H9 (cell line): ENCODE measurements at regions not wholly inside any gene's neighbourhood (a gene's known extent, or its start where the extent isn't known, plus 50 kb on each side); places are given as distances from the start of the nearest gene placed in this dataset.

Source experiments
- DNase-seq: peaks from one replicate; pipeline ENCODE4 v3.0.0-alpha.2; 2017
- H2AFZ ChIP-seq: one replicate; pipeline ENCODE4 v1.6.1; 2013; ENCODE audit warnings: mild to moderate bottlenecking, low read length, control low read depth, moderate library complexity
- H2AK5ac ChIP-seq: 2 replicates; pipeline ENCODE4 v1.6.1; 2013; ENCODE audit warnings: low read length, control low read depth, mixed read lengths; ENCODE audit not compliant: insufficient read length
- H2BK120ac ChIP-seq: one replicate; pipeline ENCODE4 v1.6.1; 2013; ENCODE audit warnings: low read depth, mild to moderate bottlenecking, low read length, control low read depth, inconsistent platforms; ENCODE audit not compliant: poor library complexity, severe bottlenecking
- H2BK12ac ChIP-seq: 2 replicates; pipeline ENCODE4 v1.6.1; 2013; ENCODE audit warnings: low read length, control low read depth, mixed read lengths, low read depth; ENCODE audit not compliant: insufficient read length
- H2BK15ac ChIP-seq: 2 replicates; pipeline ENCODE4 v1.6.1; 2013; ENCODE audit warnings: low read depth, low read length, control low read depth
- H2BK20ac ChIP-seq: one replicate; pipeline ENCODE4 v1.6.1; 2013; ENCODE audit warnings: low read depth, mild to moderate bottlenecking, low read length, control low read depth, inconsistent platforms; ENCODE audit not compliant: poor library complexity, severe bottlenecking
- H2BK5ac ChIP-seq: 2 replicates; pipeline ENCODE4 v1.6.1; 2013; ENCODE audit warnings: low read length, control low read depth, mixed read lengths; ENCODE audit not compliant: insufficient read length
- H3K14ac ChIP-seq: 2 replicates; pipeline ENCODE4 v1.6.1; 2013; ENCODE audit warnings: low read length, control low read depth; ENCODE audit not compliant: insufficient read depth
- H3K18ac ChIP-seq: 2 replicates; pipeline ENCODE4 v1.6.1; 2013; ENCODE audit warnings: low read depth, mild to moderate bottlenecking, mixed read lengths, low read length, control low read depth; ENCODE audit not compliant: insufficient read length
- H3K23ac ChIP-seq: 2 replicates; pipeline ENCODE4 v1.6.1; 2013; ENCODE audit warnings: low read length, control low read depth, mixed read lengths, low read depth; ENCODE audit not compliant: insufficient read length
- H3K23me2 ChIP-seq: 2 replicates; pipeline ENCODE4 v1.6.1; 2013; ENCODE audit warnings: low read depth, mild to moderate bottlenecking, mixed read lengths, low read length, control low read depth; ENCODE audit not compliant: insufficient read length, poor library complexity, severe bottlenecking
- H3K27ac ChIP-seq: 2 replicates; pipeline ENCODE4 v1.5.1; 2013; ENCODE audit warnings: low read length, control low read depth, mixed read lengths, low read depth; ENCODE audit not compliant: insufficient read length
- H3K27me3 ChIP-seq: 2 replicates; pipeline ENCODE4 v1.6.1; 2013; ENCODE audit warnings: low read length, control low read depth, inconsistent platforms; ENCODE audit not compliant: insufficient read depth
- H3K4ac ChIP-seq: 2 replicates; pipeline ENCODE4 v1.6.1; 2013; ENCODE audit warnings: low read depth, mild to moderate bottlenecking, control low read depth, inconsistent platforms, low read length, moderate library complexity
- H3K4me1 ChIP-seq: 2 replicates; pipeline ENCODE4 v1.6.1; 2013; ENCODE audit warnings: low read length, control low read depth, inconsistent platforms; ENCODE audit not compliant: insufficient read depth
- H3K4me2 ChIP-seq: 2 replicates; pipeline ENCODE4 v1.6.1; 2013; ENCODE audit warnings: low read length, control low read depth, mixed read lengths; ENCODE audit not compliant: insufficient read length, insufficient read depth
- H3K56ac ChIP-seq: 2 replicates; pipeline ENCODE4 v1.6.1; 2013; ENCODE audit warnings: low read depth, mild to moderate bottlenecking, mixed read lengths, low read length, control low read depth; ENCODE audit not compliant: insufficient read length
- H3K79me1 ChIP-seq: 2 replicates; pipeline ENCODE4 v1.6.1; 2013; ENCODE audit warnings: low read depth, mild to moderate bottlenecking, moderate library complexity, low read length, control low read depth, inconsistent platforms; ENCODE audit not compliant: insufficient read depth, poor library complexity, severe bottlenecking
- H3K79me2 ChIP-seq: 2 replicates; pipeline ENCODE4 v1.6.1; 2013; ENCODE audit warnings: low read length, control low read depth, inconsistent platforms; ENCODE audit not compliant: insufficient read depth
- H3K9ac ChIP-seq: 2 replicates; pipeline ENCODE4 v1.6.1; 2013; ENCODE audit warnings: low read length, control low read depth, mixed read lengths; ENCODE audit not compliant: insufficient read length; ENCODE audit errors: extremely low read depth
- H3K9me3 ChIP-seq: one replicate; pipeline ENCODE4 v1.6.1; 2013; ENCODE audit warnings: low read depth, low read length, inconsistent platforms; ENCODE audit not compliant: control insufficient read depth
- H3T11ph ChIP-seq: one replicate; pipeline ENCODE4 v1.6.1; 2013; ENCODE audit warnings: mild to moderate bottlenecking, low read length, control low read depth, inconsistent platforms
- H4K20me1 ChIP-seq: one replicate; pipeline ENCODE4 v1.6.1; 2013; ENCODE audit not compliant: control insufficient read depth, insufficient read length, insufficient read depth
- H4K5ac ChIP-seq: 2 replicates; pipeline ENCODE4 v1.6.1; 2013; ENCODE audit warnings: low read depth, mild to moderate bottlenecking, mixed read lengths, low read length, control low read depth; ENCODE audit not compliant: insufficient read length
- H4K8ac ChIP-seq: replicated peaks from 2 replicates; pipeline ENCODE4 v1.6.1; 2013; ENCODE audit warnings: low read length, control low read depth, mixed read lengths, low read depth; ENCODE audit not compliant: insufficient read length
- H4K91ac ChIP-seq: 2 replicates; pipeline ENCODE4 v1.6.1; 2013; ENCODE audit warnings: low read depth, mild to moderate bottlenecking, moderate library complexity, mixed read lengths, low read length, control low read depth; ENCODE audit not compliant: insufficient read length
- H3K27ac Mint-ChIP-seq, 3 experiments: 2 replicates in 2 of 3; 3 replicates in 1 of 3; pipeline ENCODE4 v1.8.0; 2020 to 2021; ENCODE audit warnings: mixed read lengths in 3 of 3, mild to moderate bottlenecking in 1 of 3, moderate library complexity in 1 of 3
- H3K27me3 Mint-ChIP-seq: 2 replicates; pipeline ENCODE4 v1.8.0; 2021; ENCODE audit warnings: low read depth, mild to moderate bottlenecking, moderate library complexity, mixed read lengths
- H3K36me3 Mint-ChIP-seq, 3 experiments: 2 replicates in 2 of 3; 3 replicates in 1 of 3; pipeline ENCODE4 v1.8.0; 2020 to 2021; ENCODE audit warnings: low read depth in 3 of 3, mixed read lengths in 3 of 3; ENCODE audit not compliant: insufficient read depth in 1 of 3
- H3K4me1 Mint-ChIP-seq, 2 experiments: 2 replicates each; pipeline ENCODE4 v1.8.0; 2020; ENCODE audit warnings: mixed read lengths in 2 of 2
- H3K4me3 Mint-ChIP-seq, 2 experiments: 2 replicates in 1 of 2; 3 replicates in 1 of 2; pipeline ENCODE4 v1.8.0; 2020 to 2021; ENCODE audit warnings: mild to moderate bottlenecking in 2 of 2, mixed read lengths in 2 of 2, moderate library complexity in 1 of 2
- H3K9me3 Mint-ChIP-seq, 2 experiments: 2 replicates in 1 of 2; 3 replicates in 1 of 2; pipeline ENCODE4 v1.8.0; 2020; ENCODE audit warnings: mild to moderate bottlenecking in 2 of 2, mixed read lengths in 2 of 2, moderate library complexity in 1 of 2
- WGBS: extraction: QIAGEN DNeasy Blood & Tissue Kit; methylation state at CpG from one replicate; pipeline ENCODE4 v1.1.7; 2013; ENCODE audit warnings: missing lambda C conversion rate, low lambda C conversion rate, mixed read lengths; ENCODE audit not compliant: insufficient read length; ENCODE audit errors: extremely low coverage; 5-methylcytosine and 5-hydroxymethylcytosine counted together
- TF ChIP-seq, protein P1 (sequence below): fragments of 200-600 bp; sonication (generic); conservative IDR thresholded peaks from 3 replicates; pipeline ENCODE4 v1.8.0; 2021; ENCODE audit warnings: antibody characterized with exemption, mild to moderate bottlenecking

DNA sequence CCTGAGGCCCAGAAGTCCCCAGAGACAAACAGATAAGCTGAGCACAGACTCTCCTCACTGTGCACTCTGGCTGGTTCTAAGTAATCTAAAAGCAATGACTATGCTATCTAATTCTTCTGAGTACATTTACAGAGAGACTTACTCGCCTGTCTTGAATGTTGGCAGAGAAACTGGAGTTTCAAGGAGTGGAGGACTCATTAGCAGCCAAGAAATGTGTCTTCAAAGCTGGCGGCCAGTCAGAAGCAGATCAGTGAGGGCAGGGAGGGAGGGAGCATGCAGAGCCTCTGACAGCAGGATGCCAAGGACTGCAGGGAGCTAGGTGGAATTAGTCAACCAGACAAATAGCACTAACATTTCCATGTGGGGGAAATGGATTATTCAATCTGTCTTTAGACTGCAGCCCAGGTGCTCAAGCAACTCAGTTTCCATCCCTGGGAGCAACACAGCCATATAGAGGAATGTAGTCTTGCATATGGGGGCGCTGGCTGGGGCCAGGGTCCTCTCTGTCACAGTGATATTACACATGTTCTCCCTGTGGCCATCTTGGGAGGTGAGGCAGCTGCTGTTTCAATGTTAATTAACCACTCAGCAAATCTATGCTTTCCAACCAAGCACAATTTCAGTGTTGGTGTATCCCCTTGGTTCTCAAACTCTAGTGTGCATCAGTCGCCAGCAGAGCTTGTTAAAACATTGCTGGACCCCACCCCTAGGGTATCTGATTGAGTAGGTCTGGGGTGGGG, 97.9 kb downstream of the CCNA1 start:
- H4K91ac ChIP-seq = no peak overlapping the region
- H3K79me1 ChIP-seq = no peaks in the 10 kb centered on the region
- no peak overlapping the region for H3K56ac ChIP-seq
- no peak overlapping the region for H3K23ac ChIP-seq
- H2AK5ac ChIP-seq = no peak overlapping the region
- no peak overlapping the region for H3T11ph ChIP-seq
- no peaks in the 10 kb centered on the region for H4K20me1 ChIP-seq
- H4K8ac ChIP-seq = no peak overlapping the region
- H3K9me3 Mint-ChIP-seq = peaks cover 9 to 19% of the 10 kb centered on the region in 2 experiments
- peaks cover 10% of the 10 kb centered on the region; the same call in 1 of the 2 replicates for H3K4me1 ChIP-seq
- H2BK12ac ChIP-seq = no peak overlapping the region
- no peak overlapping the region for H2AFZ ChIP-seq
- no peaks in the 10 kb centered on the region for H3K23me2 ChIP-seq
- no peak overlapping the region for H3K9ac ChIP-seq
- H3K4ac ChIP-seq = no peak overlapping the region
- H2BK15ac ChIP-seq = no peak overlapping the region
- no peaks in the 10 kb centered on the region for H3K27me3 Mint-ChIP-seq
- H2BK5ac ChIP-seq = no peak overlapping the region
- H3K36me3 Mint-ChIP-seq = peaks cover 4 to 16% (median 9%) of the 10 kb centered on the region in 3 experiments; a peak in 6 of 7 replicates
- no peaks in the 10 kb centered on the region for H3K9me3 ChIP-seq
- DNase-seq = no peak
- no peak overlapping the region for H3K27ac ChIP-seq
- H4K5ac ChIP-seq = no peak overlapping the region
- H3K14ac ChIP-seq = no peak overlapping the region
- H3K4me2 ChIP-seq = no peak overlapping the region
- no peaks in the 10 kb centered on the region for H3K27me3 ChIP-seq
- no peaks in the 10 kb centered on the region for H3K79me2 ChIP-seq
- no peak overlapping the region for H2BK120ac ChIP-seq
- no CpG with 5 or more reads among the region's 4 CpGs for WGBS
- H3K18ac ChIP-seq = no peak overlapping the region
- no peak overlapping the region for H2BK20ac ChIP-seq
- H3K4me3 Mint-ChIP-seq = no peak overlapping the region
- H3K4me1 Mint-ChIP-seq = peaks cover 26 to 46% of the 10 kb centered on the region in 2 experiments
- no peak overlapping the region for H3K27ac Mint-ChIP-seq
- TF ChIP-seq, protein P1, sequence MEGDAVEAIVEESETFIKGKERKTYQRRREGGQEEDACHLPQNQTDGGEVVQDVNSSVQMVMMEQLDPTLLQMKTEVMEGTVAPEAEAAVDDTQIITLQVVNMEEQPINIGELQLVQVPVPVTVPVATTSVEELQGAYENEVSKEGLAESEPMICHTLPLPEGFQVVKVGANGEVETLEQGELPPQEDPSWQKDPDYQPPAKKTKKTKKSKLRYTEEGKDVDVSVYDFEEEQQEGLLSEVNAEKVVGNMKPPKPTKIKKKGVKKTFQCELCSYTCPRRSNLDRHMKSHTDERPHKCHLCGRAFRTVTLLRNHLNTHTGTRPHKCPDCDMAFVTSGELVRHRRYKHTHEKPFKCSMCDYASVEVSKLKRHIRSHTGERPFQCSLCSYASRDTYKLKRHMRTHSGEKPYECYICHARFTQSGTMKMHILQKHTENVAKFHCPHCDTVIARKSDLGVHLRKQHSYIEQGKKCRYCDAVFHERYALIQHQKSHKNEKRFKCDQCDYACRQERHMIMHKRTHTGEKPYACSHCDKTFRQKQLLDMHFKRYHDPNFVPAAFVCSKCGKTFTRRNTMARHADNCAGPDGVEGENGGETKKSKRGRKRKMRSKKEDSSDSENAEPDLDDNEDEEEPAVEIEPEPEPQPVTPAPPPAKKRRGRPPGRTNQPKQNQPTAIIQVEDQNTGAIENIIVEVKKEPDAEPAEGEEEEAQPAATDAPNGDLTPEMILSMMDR = no peak
